HEK293T (cell line): ENCODE measurements at regions not wholly inside any gene's neighbourhood (a gene's known extent, or its start where the extent isn't known, plus 50 kb on each side); places are given as distances from the start of the nearest gene placed in this dataset.

Experiments used
- ARNT ChIP-seq: fragments of 450-650 bp; IDR thresholded peaks from 2 replicates; pipeline ENCODE4 v1.6.1; 2017; ENCODE audit warnings: mild to moderate bottlenecking
- BHLHE40 ChIP-seq: fragments of 450-650 bp; IDR thresholded peaks from 2 replicates; pipeline ENCODE4 v1.6.1; 2016; ENCODE audit warnings: mild to moderate bottlenecking, moderate library complexity, borderline replicate concordance
- ELF4 ChIP-seq: fragments of 450-650 bp; IDR thresholded peaks from 2 replicates; pipeline ENCODE4 v1.6.1; 2017; ENCODE audit warnings: antibody characterized with exemption
- FOXA1 ChIP-seq: fragments of 450-650 bp; IDR thresholded peaks from 2 replicates; pipeline ENCODE4 v1.6.1; 2016; ENCODE audit warnings: mild to moderate bottlenecking
- FOXK2 ChIP-seq: fragments of 450-650 bp; IDR thresholded peaks from 2 replicates; pipeline ENCODE4 v1.6.1; 2016; ENCODE audit warnings: mild to moderate bottlenecking
- FOXM1 ChIP-seq: fragments of 450-650 bp; IDR thresholded peaks from 2 replicates; pipeline ENCODE4 v1.6.1; 2017; ENCODE audit warnings: mild to moderate bottlenecking, borderline replicate concordance
- HDGF ChIP-seq: fragments of 450-650 bp; IDR thresholded peaks from 2 replicates; pipeline ENCODE4 v1.6.1; 2017; ENCODE audit warnings: antibody characterized with exemption, borderline replicate concordance
- L3MBTL2 ChIP-seq: fragments of 450-650 bp; conservative IDR thresholded peaks from 2 replicates; pipeline ENCODE4 v1.6.1; 2016; ENCODE audit warnings: mild to moderate bottlenecking
- NFRKB ChIP-seq: fragments of 450-650 bp; IDR thresholded peaks from 2 replicates; pipeline ENCODE4 v1.6.1; 2016; ENCODE audit warnings: mild to moderate bottlenecking, moderate library complexity
- PKNOX1 ChIP-seq: fragments of 450-650 bp; IDR thresholded peaks from 2 replicates; pipeline ENCODE4 v1.6.1; 2016
- SP1 ChIP-seq: fragments of 450-650 bp; IDR thresholded peaks from 2 replicates; pipeline ENCODE4 v1.6.1; 2017
- SUZ12 ChIP-seq: fragments of 450-650 bp; IDR thresholded peaks from 2 replicates; pipeline ENCODE4 v1.6.1; 2016; ENCODE audit warnings: mild to moderate bottlenecking
- TARDBP ChIP-seq: fragments of 450-650 bp; IDR thresholded peaks from 2 replicates; pipeline ENCODE4 v1.6.1; 2016
- ZNF384 ChIP-seq: fragments of 450-650 bp; IDR thresholded peaks from 2 replicates; pipeline ENCODE4 v1.6.1; 2016

DNA sequence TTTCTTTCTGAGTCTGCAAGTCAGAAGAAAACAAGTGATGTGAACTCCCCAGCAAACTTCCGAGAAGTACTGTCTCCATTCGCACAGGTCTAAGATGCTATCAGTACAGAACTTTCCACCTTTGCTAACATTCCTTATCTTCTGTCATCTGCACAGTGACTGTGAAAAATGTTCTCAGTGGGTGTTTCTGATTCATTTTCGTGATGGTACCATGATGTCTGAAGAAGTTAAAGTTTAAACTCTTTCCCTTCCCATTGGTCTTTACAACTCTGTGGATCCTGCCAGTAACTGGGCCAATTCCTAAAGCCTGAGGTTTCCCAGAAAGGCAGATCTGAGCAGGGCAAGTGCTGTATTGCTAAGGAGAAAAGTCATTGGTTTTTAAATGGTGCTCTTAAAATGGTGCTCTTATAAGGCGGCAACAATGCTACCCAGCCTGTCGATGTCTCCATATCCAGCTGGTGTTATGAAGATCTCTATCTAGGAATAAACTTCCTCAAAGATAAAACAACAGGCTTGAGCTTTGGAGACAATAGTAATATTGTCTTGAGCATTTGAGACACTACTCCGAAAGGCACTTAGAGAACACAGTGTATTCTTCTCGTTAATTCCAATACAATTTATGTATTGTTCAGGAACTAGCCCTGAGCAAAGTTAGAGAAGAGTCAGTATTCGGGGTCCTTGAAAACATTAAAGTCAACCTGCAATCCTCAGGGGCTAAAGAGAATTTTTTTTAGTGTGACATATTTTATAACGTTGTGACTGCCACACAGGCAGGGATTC is 232.3 kb downstream of the OSR1 start:
- TF ChIP-seq ELF4, result no peak
- TF ChIP-seq BHLHE40, result no peak
- no peak for TF ChIP-seq ZNF384
- no peak for TF ChIP-seq SP1
- no peak for TF ChIP-seq HDGF
- TF ChIP-seq FOXA1, result no peak
- no peak for TF ChIP-seq ARNT
- no peak for TF ChIP-seq FOXM1
- TF ChIP-seq PKNOX1, result no peak
- TF ChIP-seq SUZ12, result no peak
- no peak for TF ChIP-seq NFRKB
- TF ChIP-seq L3MBTL2, result no peak
- TF ChIP-seq FOXK2, result no peak
- TF ChIP-seq TARDBP, result no peak
